ENCODE measurements at regions not wholly inside any gene's neighbourhood (a gene's known extent, or its start where the extent isn't known, plus 50 kb on each side); places are given as distances from the start of the nearest gene placed in this dataset.
"Not testable (repeated sequence)": the region's sequence is repeated elsewhere in the genome, so short reads cannot be mapped to it uniquely, and the experiment has no call there.

- no peaks in the 10 kb centered on the region for H4K20me1 ChIP-seq (ENCODE audit: control insufficient read depth, extremely low read depth, insufficient read depth, low read length)
- no peak for DNase-seq (ENCODE audit: low read depth, low spot score)
Observed at GRCh38 chr4:148618856-148619255, 176.6 kb upstream of the NR3C2 start.

DNA sequence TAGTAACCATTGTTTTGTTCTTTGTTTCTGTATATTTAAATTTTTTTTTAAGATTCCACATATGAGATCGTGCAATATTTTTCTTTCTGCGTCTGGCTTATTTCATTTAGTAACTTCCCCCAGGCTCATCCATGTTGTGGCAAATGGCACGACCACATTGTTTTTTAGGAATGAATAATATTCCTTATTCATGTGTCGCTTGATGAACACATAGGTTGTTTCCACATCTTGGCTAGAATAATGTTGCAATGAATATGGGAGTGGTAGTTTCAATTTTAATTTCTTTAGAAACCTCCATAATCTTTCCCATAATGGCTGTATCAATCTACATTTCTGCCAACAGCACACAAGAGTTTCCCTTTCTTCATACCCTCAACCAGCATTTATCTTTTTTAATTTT, 166.8 kb upstream of the NR3C2 start:
- TF ChIP-seq, protein P1, sequence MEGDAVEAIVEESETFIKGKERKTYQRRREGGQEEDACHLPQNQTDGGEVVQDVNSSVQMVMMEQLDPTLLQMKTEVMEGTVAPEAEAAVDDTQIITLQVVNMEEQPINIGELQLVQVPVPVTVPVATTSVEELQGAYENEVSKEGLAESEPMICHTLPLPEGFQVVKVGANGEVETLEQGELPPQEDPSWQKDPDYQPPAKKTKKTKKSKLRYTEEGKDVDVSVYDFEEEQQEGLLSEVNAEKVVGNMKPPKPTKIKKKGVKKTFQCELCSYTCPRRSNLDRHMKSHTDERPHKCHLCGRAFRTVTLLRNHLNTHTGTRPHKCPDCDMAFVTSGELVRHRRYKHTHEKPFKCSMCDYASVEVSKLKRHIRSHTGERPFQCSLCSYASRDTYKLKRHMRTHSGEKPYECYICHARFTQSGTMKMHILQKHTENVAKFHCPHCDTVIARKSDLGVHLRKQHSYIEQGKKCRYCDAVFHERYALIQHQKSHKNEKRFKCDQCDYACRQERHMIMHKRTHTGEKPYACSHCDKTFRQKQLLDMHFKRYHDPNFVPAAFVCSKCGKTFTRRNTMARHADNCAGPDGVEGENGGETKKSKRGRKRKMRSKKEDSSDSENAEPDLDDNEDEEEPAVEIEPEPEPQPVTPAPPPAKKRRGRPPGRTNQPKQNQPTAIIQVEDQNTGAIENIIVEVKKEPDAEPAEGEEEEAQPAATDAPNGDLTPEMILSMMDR (optimal IDR thresholded peaks at IDR 0.05 in 1 of 3, IDR thresholded peaks at IDR 0.05 in 1 of 3, conservative IDR thresholded peaks at IDR 0.05 in 1 of 3; ENCODE audit: extremely low read depth in 1 of 3, insufficient read depth in 2 of 3, low read length in 3 of 3), result no peak
- TF ChIP-seq EZH2 (IDR thresholded peaks at IDR 0.05; ENCODE audit: low read length), result no peak
- Histone ChIP-seq H3K36me3 (ENCODE audit: control insufficient read depth in 2 of 2, extremely low read depth in 1 of 2, insufficient read depth in 2 of 2, low read length in 2 of 2) (no peaks in the 10 kb centered on the region), H3K27me3 (ENCODE audit: control insufficient read depth, extremely low read depth, insufficient read depth, low read length) (no peaks in the 10 kb centered on the region), H3K27ac (ENCODE audit: control insufficient read depth, insufficient read depth, low read length) (no peak overlapping the region), H4K20me1 (ENCODE audit: control insufficient read depth, extremely low read depth, insufficient read depth, low read length) (no peaks in the 10 kb centered on the region), H3K9me3 (ENCODE audit: control insufficient read depth, low read depth, low read length) (no peaks in the 10 kb centered on the region), H3K4me3 (ENCODE audit: control insufficient read depth in 2 of 3, extremely low read depth in 1 of 3, insufficient read depth in 2 of 3, low read depth in 1 of 3, low read length in 3 of 3) (no peak overlapping the region), H3K4me2 (ENCODE audit: control insufficient read depth, extremely low read depth, insufficient read depth, low read depth, low read length) (no peak overlapping the region), H2AFZ (ENCODE audit: control insufficient read depth, low read length) (no peak overlapping the region), H3K79me2 (ENCODE audit: control insufficient read depth, insufficient read depth, low read length) (no peaks in the 10 kb centered on the region), H3K9ac (ENCODE audit: control insufficient read depth, extremely low read depth, insufficient read depth, low read length) (no peak overlapping the region), H3K4me1 (ENCODE audit: control insufficient read depth, extremely low read depth, insufficient read depth, low read length) (no peaks in the 10 kb centered on the region), H3K9me1 (ENCODE audit: control insufficient read depth, extremely low read depth, insufficient read depth, low read length) (no peaks in the 10 kb centered on the region)
- no peak for DNase-seq (ENCODE audit: low read depth, low spot score)
- FAIRE-seq, result no peak
- dilution Hi-C loops (cut with MboI; ENCODE audit: extremely low pct_ligation_motif_present, low sequenced_read_pairs), result no loop called here

More at GRCh38 chr4:148618856-148619255, 176.6 kb upstream of the NR3C2 start:
- no peak overlapping the region for H3K4me3 ChIP-seq (ENCODE audit: control insufficient read depth in 2 of 3, extremely low read depth in 1 of 3, insufficient read depth in 2 of 3, low read depth in 1 of 3, low read length in 3 of 3)
- no peaks in the 10 kb centered on the region for H3K27me3 ChIP-seq (ENCODE audit: control insufficient read depth, extremely low read depth, insufficient read depth, low read length)
- H3K4me2 ChIP-seq (ENCODE audit: control insufficient read depth, extremely low read depth, insufficient read depth, low read depth, low read length), result no peak overlapping the region
- H3K27ac ChIP-seq (ENCODE audit: control insufficient read depth, insufficient read depth, low read length), result no peak overlapping the region
- H3K79me2 ChIP-seq (ENCODE audit: control insufficient read depth, insufficient read depth, low read length), result no peaks in the 10 kb centered on the region
- no peaks in the 10 kb centered on the region for H3K9me1 ChIP-seq (ENCODE audit: control insufficient read depth, extremely low read depth, insufficient read depth, low read length)
- FAIRE-seq, result no peak
- no peaks in the 10 kb centered on the region for H3K9me3 ChIP-seq (ENCODE audit: control insufficient read depth, low read depth, low read length)
- no peaks in the 10 kb centered on the region for H3K36me3 ChIP-seq (ENCODE audit: control insufficient read depth in 2 of 2, extremely low read depth in 1 of 2, insufficient read depth in 2 of 2, low read length in 2 of 2)
- dilution Hi-C loops (cut with MboI; ENCODE audit: extremely low pct_ligation_motif_present, low sequenced_read_pairs), result no loop called here
- H2AFZ ChIP-seq (ENCODE audit: control insufficient read depth, low read length), result no peak overlapping the region
- no peak overlapping the region for H3K9ac ChIP-seq (ENCODE audit: control insufficient read depth, extremely low read depth, insufficient read depth, low read length)
- TF ChIP-seq, protein P1 (optimal IDR thresholded peaks at IDR 0.05 in 1 of 3, IDR thresholded peaks at IDR 0.05 in 1 of 3, conservative IDR thresholded peaks at IDR 0.05 in 1 of 3; ENCODE audit: extremely low read depth in 1 of 3, insufficient read depth in 2 of 3, low read length in 3 of 3), result no peak
- TF ChIP-seq EZH2 (IDR thresholded peaks at IDR 0.05; ENCODE audit: low read length), result no peak
- H3K4me1 ChIP-seq (ENCODE audit: control insufficient read depth, extremely low read depth, insufficient read depth, low read length), result no peaks in the 10 kb centered on the region

DNA sequence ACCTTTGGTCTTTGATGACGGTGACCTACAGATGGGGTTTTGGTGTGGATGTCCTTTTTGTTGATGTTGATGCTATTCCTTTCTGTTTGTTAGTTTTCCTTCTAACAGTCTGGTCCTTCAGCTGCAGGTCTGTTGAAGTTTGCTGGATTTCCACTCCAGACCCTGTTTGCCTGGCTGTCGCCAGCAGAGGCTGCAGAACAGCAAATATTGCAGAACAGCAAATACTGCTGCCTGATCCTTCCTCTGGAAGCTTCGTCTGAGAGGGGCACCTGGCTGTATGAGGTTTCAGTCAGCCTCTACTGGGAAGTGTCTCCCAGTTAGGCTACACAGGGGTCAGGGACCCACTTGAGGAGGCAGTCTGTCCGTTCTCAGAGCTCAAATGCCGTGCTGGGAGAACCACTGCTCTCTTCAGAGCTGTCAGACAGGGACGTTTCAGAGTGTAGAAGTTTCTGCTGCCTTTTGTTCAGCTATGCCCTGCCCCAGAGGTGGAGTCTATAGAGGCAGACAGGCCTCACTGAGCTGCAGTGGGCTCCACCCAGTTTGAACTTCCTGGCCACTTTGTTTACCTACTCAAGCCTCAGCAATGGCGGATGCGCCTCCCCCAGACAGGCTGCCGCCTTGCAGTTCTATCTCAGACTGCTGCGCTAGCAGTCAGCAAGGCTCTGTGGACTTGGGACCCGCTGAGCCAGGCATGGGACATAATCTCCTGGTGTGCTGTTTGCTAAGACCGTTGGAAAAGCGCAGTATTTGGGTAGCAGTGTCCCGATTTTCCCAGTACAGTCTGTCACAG, 156.4 kb upstream of the NR3C2 start:
- H2AFZ ChIP-seq (ENCODE audit: control insufficient read depth, low read length); H3K27me3 ChIP-seq (ENCODE audit: control insufficient read depth, extremely low read depth, insufficient read depth, low read length); H3K4me2 ChIP-seq (ENCODE audit: control insufficient read depth, extremely low read depth, insufficient read depth, low read depth, low read length); H3K36me3 ChIP-seq (ENCODE audit: control insufficient read depth in 2 of 2, extremely low read depth in 1 of 2, insufficient read depth in 2 of 2, low read length in 2 of 2); H3K9me1 ChIP-seq (ENCODE audit: control insufficient read depth, extremely low read depth, insufficient read depth, low read length); H3K9me3 ChIP-seq (ENCODE audit: control insufficient read depth, low read depth, low read length); H3K79me2 ChIP-seq (ENCODE audit: control insufficient read depth, insufficient read depth, low read length); DNase-seq (ENCODE audit: low read depth, low spot score); H3K4me1 ChIP-seq (ENCODE audit: control insufficient read depth, extremely low read depth, insufficient read depth, low read length); H3K4me3 ChIP-seq (ENCODE audit: control insufficient read depth in 2 of 3, extremely low read depth in 1 of 3, insufficient read depth in 2 of 3, low read depth in 1 of 3, low read length in 3 of 3); FAIRE-seq; H3K9ac ChIP-seq (ENCODE audit: control insufficient read depth, extremely low read depth, insufficient read depth, low read length); H3K27ac ChIP-seq (ENCODE audit: control insufficient read depth, insufficient read depth, low read length); dilution Hi-C loops (cut with MboI; ENCODE audit: extremely low pct_ligation_motif_present, low sequenced_read_pairs); H4K20me1 ChIP-seq (ENCODE audit: control insufficient read depth, extremely low read depth, insufficient read depth, low read length): not testable (repeated sequence)
